ENCODE measurements at regions not wholly inside any gene's neighbourhood (a gene's known extent, or its start where the extent isn't known, plus 50 kb on each side); places are given as distances from the start of the nearest gene placed in this dataset.

- WGBS (ENCODE audit: insufficient coverage): 88% methylated on average over 5 of the region's 6 CpGs
- H3K4me3 Mint-ChIP-seq: no peak overlapping the region
Observed at GRCh38 chr14:101217080-101217463, 313.6 kb upstream of the RTL1 start.

GRCh38 chr14:101217616-101218371 lies 314.3 kb upstream of the RTL1 start:
- H3K4me1 Mint-ChIP-seq: no peaks in the 10 kb centered on the region
- H3K9me3 Mint-ChIP-seq: peaks cover 3 to 14% (median 7%) of the 10 kb centered on the region in 7 donors
- Histone ChIP-seq H2AFZ (ENCODE audit: insufficient read depth, low read depth, low read length, poor library complexity, severe bottlenecking) (no peak overlapping the region), H3K4me2 (replicated peaks; ENCODE audit: extremely low read depth, low read length, poor library complexity, severe bottlenecking) (no peak overlapping the region), H3K4me1 (ENCODE audit: control insufficient read depth in 1 of 2, insufficient read depth in 2 of 2, low read length in 2 of 2) (no peaks in the 10 kb centered on the region), H3K27me3 (ENCODE audit: control insufficient read depth in 2 of 2, insufficient read depth in 2 of 2, low read length in 2 of 2) (no peaks in the 10 kb centered on the region), H4K20me1 (ENCODE audit: insufficient read depth, low read length) (no peaks in the 10 kb centered on the region), H3K27ac (ENCODE audit: low read depth in 1 of 2, low read length in 2 of 2) (no peak overlapping the region), H3K36me3 (replicated peaks in 1 of 2; ENCODE audit: control insufficient read depth in 1 of 2, insufficient read depth in 2 of 2, low read length in 2 of 2) (no peaks in the 10 kb centered on the region), H3K79me2 (ENCODE audit: insufficient read depth, low read length) (no peaks in the 10 kb centered on the region), H3K9ac (ENCODE audit: insufficient read depth, low read length, poor library complexity, severe bottlenecking) (no peak overlapping the region), H3K9me3 (replicated peaks in 1 of 2; ENCODE audit: control insufficient read depth in 1 of 2, insufficient read depth in 1 of 2, low read length in 2 of 2) (peaks cover 0 to 18% of the 10 kb centered on the region in 2 donors), H3K4me3 (replicated peaks in 1 of 3; ENCODE audit: low read depth in 2 of 3, low read length in 3 of 3) (no peak overlapping the region)
- TF ChIP-seq CTCF (IDR thresholded peaks at IDR 0.05): no peak
- H3K27me3 Mint-ChIP-seq (ENCODE audit: low read depth in 3 of 3): peaks cover 0 to 5% (median 2%) of the 10 kb centered on the region in 3 donors
- intact Hi-C loops (cut with micrococcal nuclease): no loop called here
- no peak overlapping the region for H3K4me3 Mint-ChIP-seq
- no peak for DNase-seq
- H3K36me3 Mint-ChIP-seq: no peaks in the 10 kb centered on the region
- no peak overlapping the region for H3K27ac Mint-ChIP-seq
- 94% methylated on average over 9 of the region's 14 CpGs for WGBS (ENCODE audit: insufficient coverage)

More at GRCh38 chr14:101217080-101217463, 313.6 kb upstream of the RTL1 start:
- no peak overlapping the region for H3K27ac ChIP-seq (ENCODE audit: low read depth in 1 of 2, low read length in 2 of 2)
- intact Hi-C loops (cut with micrococcal nuclease): no loop called here
- Mint-ChIP-seq H3K27me3 (ENCODE audit: low read depth in 3 of 3) (peaks cover 0 to 3% (median 2%) of the 10 kb centered on the region in 3 donors), H3K4me1 (no peaks in the 10 kb centered on the region), H3K36me3 (no peaks in the 10 kb centered on the region), H3K27ac (no peak overlapping the region), H3K9me3 (peaks cover 6 to 17% (median 8%) of the 10 kb centered on the region in 7 donors)
- no peak overlapping the region for H2AFZ ChIP-seq (ENCODE audit: insufficient read depth, low read depth, low read length, poor library complexity, severe bottlenecking)
- peaks cover 0 to 18% of the 10 kb centered on the region in 2 donors for H3K9me3 ChIP-seq (replicated peaks in 1 of 2; ENCODE audit: control insufficient read depth in 1 of 2, insufficient read depth in 1 of 2, low read length in 2 of 2)
- H3K4me1 ChIP-seq (ENCODE audit: control insufficient read depth in 1 of 2, insufficient read depth in 2 of 2, low read length in 2 of 2): no peaks in the 10 kb centered on the region
- H3K36me3 ChIP-seq (replicated peaks in 1 of 2; ENCODE audit: control insufficient read depth in 1 of 2, insufficient read depth in 2 of 2, low read length in 2 of 2): no peaks in the 10 kb centered on the region
- no peak for DNase-seq
- no peak for TF ChIP-seq CTCF (IDR thresholded peaks at IDR 0.05)
- no peaks in the 10 kb centered on the region for H3K27me3 ChIP-seq (ENCODE audit: control insufficient read depth in 2 of 2, insufficient read depth in 2 of 2, low read length in 2 of 2)
- no peak overlapping the region for H3K4me2 ChIP-seq (replicated peaks; ENCODE audit: extremely low read depth, low read length, poor library complexity, severe bottlenecking)
- no peaks in the 10 kb centered on the region for H3K79me2 ChIP-seq (ENCODE audit: insufficient read depth, low read length)
- no peak overlapping the region for H3K9ac ChIP-seq (ENCODE audit: insufficient read depth, low read length, poor library complexity, severe bottlenecking)
- H3K4me3 ChIP-seq (replicated peaks in 1 of 3; ENCODE audit: low read depth in 2 of 3, low read length in 3 of 3): no peak overlapping the region
- no peaks in the 10 kb centered on the region for H4K20me1 ChIP-seq (ENCODE audit: insufficient read depth, low read length)

Measured in CD14-positive monocyte (primary cell).